ENCODE measurements at regions not wholly inside any gene's neighbourhood (a gene's known extent, or its start where the extent isn't known, plus 50 kb on each side); places are given as distances from the start of the nearest gene placed in this dataset.

DNA sequence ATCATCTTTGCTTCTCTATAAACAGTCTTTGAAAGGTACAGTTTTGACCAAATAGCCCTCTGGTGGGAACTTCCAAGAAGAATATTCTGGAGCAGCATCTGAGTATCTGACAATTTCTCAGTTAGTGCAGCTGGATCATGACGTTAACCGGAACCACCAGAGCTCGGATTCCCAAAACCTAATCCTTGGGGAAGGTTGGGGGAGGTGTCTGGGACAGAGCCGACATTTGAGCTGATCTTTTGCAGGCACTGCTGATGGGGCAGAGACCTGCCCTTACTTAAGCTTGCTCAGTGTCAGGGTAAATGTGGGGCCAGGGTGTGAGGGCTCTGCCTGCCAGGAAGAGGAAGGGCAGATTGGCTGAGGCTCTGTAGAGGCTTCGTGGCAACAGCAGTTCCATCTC lies 416.6 kb downstream of the DHX35 start:
- DNase-seq (ENCODE audit: extremely low read depth, low read depth) = no peak
- TF ChIP-seq, protein P1, sequence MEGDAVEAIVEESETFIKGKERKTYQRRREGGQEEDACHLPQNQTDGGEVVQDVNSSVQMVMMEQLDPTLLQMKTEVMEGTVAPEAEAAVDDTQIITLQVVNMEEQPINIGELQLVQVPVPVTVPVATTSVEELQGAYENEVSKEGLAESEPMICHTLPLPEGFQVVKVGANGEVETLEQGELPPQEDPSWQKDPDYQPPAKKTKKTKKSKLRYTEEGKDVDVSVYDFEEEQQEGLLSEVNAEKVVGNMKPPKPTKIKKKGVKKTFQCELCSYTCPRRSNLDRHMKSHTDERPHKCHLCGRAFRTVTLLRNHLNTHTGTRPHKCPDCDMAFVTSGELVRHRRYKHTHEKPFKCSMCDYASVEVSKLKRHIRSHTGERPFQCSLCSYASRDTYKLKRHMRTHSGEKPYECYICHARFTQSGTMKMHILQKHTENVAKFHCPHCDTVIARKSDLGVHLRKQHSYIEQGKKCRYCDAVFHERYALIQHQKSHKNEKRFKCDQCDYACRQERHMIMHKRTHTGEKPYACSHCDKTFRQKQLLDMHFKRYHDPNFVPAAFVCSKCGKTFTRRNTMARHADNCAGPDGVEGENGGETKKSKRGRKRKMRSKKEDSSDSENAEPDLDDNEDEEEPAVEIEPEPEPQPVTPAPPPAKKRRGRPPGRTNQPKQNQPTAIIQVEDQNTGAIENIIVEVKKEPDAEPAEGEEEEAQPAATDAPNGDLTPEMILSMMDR (IDR thresholded peaks at IDR 0.05; ENCODE audit: low read depth, low read length) = no peak

GRCh38 chr20:39376788-39377187 lies 414.6 kb downstream of the DHX35 start:
- no peak for DNase-seq (ENCODE audit: extremely low read depth, low read depth)
- TF ChIP-seq, protein P1 (IDR thresholded peaks at IDR 0.05; ENCODE audit: low read depth, low read length) = no peak

DNA sequence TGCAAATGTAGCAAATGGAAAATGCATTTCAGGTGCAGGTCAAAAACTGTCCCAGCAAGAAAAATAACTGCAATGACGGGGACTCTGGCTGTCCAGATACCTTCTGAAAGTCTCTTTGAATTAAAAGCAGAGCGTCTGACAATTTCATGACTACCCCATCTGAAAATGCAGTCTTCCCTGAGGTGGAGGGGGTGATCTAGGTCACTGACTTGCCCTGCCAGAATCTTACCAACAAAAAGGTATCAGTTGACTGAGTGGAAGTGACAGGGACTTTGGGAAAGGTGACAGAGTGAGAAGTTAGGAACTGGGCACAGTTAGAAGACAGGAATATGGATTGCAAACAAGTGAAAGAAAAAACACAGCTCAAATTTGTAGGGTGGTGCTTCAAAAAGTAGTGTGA lies 402.2 kb downstream of the DHX35 start:
- TF ChIP-seq, protein P1 (IDR thresholded peaks at IDR 0.05; ENCODE audit: low read depth, low read length) = no peak
- DNase-seq (ENCODE audit: extremely low read depth, low read depth) = no peak

- TF ChIP-seq, protein P1 (IDR thresholded peaks at IDR 0.05; ENCODE audit: low read depth, low read length) = no peak
- no peak for DNase-seq (ENCODE audit: extremely low read depth, low read depth)
Observed at GRCh38 chr20:39359981-39360620, 398.0 kb downstream of the DHX35 start.

- no peak for DNase-seq (ENCODE audit: extremely low read depth, low read depth)
- TF ChIP-seq, protein P1 (IDR thresholded peaks at IDR 0.05; ENCODE audit: low read depth, low read length) = no peak
Observed at GRCh38 chr20:39358052-39358451, 395.9 kb downstream of the DHX35 start.

GRCh38 chr20:39356908-39357307 lies 394.8 kb downstream of the DHX35 start:
- DNase-seq (ENCODE audit: extremely low read depth, low read depth) = no peak
- TF ChIP-seq, protein P1 (IDR thresholded peaks at IDR 0.05; ENCODE audit: low read depth, low read length) = no peak

GRCh38 chr20:39349240-39349639 lies 387.1 kb downstream of the DHX35 start:
- no peak for DNase-seq (ENCODE audit: extremely low read depth, low read depth)
- TF ChIP-seq, protein P1 (IDR thresholded peaks at IDR 0.05; ENCODE audit: low read depth, low read length) = no peak
